NCI-H524 treated with DMSO at 0.1 percent for 48 hours (cell line): ENCODE measurements at regions not wholly inside any gene's neighbourhood (a gene's known extent, or its start where the extent isn't known, plus 50 kb on each side); places are given as distances from the start of the nearest gene placed in this dataset.
"Not testable (repeated sequence)": the region's sequence is repeated elsewhere in the genome, so short reads cannot be mapped to it uniquely, and the experiment has no call there.

Source experiments
- DNase-seq: peaks from one replicate; lab custom pipeline; 2025; lab: John Stamatoyannopoulos, UW

DNA sequence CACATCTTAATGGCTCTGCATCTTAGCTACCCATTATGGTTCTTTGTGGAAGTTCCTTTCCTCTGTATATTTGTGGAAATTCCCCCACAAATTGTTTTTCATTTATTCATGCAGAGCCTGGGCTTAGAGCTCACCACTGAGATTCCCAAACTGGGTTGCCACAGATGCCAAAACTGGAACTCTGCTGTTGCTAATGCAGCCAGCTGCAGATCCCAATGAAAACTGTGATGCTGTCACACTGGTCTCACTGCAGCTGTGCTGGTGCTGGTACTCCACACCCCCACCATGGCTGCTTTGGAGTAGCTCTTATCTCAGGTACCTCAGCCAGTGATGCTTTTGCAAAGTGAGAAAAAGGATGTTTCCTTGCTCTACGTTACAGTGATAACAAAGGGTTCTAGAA is 87.7 kb downstream of the DCK start:
- DNase-seq: no peak

DNA sequence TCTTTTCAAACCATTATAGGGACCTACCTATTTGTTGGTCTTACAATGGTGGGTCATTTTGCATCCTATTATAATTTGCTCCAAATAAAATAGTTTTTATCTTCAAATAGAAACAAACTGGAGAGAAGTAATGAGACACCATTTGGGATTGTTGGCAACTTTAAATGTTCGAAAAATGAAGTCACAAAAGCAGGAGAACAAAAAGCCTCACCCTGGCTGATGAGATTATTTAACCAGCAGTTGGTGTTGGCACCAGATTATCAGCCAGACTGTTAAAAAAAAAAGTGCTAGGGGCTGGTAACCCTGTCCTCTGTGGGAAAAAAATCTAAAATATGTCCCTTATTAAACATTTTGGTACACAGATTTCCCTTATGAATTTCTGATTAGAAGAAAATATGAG is 100.3 kb downstream of the DCK start:
- no peak for DNase-seq

- DNase-seq: no peak
These were observed 100.8 kb downstream of the DCK start for GRCh38 chr4:71094201-71094600.

DNA sequence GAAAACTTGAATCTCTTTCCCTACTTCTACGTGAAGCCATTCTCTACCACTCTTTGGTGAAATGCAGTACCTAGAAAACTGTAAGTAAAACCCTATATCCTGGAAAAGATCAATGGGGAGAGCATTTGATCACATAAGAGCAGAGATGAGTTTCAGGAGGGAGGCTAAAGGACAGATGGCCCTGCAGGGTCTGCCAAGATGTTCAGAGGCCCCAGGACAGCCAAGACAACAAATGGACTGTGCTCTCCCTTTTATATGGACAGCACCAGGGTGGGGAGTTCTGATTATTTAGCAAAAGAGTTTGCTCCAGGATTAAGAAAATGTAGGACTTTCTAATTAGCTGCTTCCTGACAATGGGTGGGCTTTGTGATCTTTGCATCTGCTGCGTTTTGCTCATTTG is 101.7 kb downstream of the DCK start:
- no peak for DNase-seq

DNA sequence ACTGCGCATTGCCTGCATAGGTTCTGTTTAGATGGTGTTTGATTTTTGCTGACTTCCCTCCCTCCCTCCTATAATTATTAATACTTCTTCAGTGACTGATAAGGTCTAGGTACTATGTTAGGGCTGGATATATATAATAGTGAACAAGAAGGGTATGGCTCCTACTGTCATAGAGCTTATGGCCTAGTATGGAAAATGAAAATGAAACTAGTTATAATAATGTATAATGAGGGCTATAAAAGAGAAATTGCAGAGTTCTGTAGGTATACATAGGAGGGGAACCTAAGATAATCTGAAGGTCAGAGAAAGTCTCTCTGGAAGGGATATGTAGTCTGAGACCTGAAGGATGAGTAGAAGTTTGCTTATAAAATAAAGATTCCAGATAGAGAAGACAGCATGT is 102.1 kb downstream of the DCK start:
- DNase-seq: no peak

DNA sequence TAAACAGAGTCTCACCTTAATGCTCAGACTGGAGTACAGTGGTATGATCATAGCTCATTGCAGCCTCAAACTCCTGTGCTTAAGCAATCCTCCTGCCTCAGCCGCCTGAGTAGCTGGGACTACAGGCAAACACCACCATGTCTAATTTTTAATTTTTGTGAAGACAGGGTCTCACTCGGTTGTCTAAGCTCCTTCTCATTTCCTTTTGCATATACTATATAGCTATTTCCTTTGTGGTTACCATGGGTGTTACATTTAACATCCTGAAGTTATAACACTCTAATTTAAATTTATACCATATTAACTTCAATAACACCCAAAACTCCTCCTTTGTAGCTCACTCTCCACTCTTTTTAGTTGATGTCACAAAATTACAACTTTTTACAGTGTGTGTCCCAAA is 114.3 kb downstream of the DCK start:
- DNase-seq: no peak

DNA sequence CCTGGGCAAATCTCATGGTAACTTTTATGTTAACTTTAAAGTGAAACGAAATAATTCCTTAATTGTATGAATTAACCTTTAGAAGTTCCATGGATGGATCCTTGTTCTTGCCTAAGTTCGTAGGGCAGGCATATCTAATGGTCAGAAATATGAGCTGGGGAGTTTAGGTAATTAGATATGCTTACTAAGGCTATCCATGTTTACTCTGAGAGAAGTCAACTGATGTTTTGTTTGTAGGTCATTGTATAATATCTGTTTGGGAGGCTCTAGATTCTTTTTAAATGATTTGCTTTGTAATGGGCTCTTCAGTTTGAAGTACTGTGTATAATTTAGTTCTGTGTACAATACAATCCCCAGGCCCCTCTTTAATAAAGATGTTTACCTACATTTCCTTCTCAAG is 117.0 kb downstream of the DCK start:
- no peak for DNase-seq

GRCh38 chr4:71111133-71111532 is 117.7 kb downstream of the DCK start:
- not testable (repeated sequence) for DNase-seq

GRCh38 chr4:71113294-71113693 is 119.8 kb downstream of the DCK start:
- no peak for DNase-seq

DNA sequence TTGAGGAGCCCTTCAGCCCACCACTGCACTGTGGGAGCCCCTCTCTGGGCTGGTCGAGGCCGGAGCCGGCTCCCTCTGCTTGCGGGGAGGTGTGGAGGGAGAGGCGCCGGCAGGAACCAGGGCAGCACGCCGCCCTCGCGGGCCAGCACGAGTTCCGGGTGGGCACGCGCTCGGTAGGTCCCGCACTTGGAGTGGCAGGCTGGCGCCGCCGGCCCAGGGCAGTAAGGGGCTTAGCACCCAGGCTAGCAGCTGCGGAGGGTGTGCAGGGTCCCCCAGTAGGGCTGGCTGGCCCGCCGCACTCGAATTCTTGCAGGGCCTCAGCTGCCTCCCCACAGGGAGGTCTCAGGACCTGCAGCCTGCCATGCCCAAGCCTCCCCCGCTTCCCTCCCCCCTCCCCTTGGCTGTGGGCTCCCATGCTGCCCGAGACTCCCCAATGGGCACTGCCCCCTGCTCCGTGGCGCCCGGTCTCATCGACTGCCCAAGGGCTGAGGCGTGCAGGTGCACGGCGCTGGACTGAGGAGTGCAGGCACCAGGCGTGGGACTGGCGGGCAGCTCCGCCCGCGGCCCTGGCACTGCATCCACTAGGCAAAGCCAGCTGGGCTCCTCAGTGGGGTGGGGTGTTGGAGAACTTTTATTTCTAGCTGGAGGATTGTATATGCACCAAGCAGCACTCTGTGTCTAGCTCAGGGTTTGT is 127.5 kb downstream of the DCK start:
- DNase-seq: no peak

- no peak for DNase-seq
These were observed 130.5 kb downstream of the DCK start for GRCh38 chr4:71123951-71124350.

GRCh38 chr4:71125137-71125536 is 131.7 kb downstream of the DCK start:
- no peak for DNase-seq

- DNase-seq: no peak
These were observed 133.3 kb downstream of the DCK start for GRCh38 chr4:71126719-71127118.

GRCh38 chr4:71130827-71131603 is 137.6 kb downstream of the DCK start:
- no peak for DNase-seq

GRCh38 chr4:71132486-71132885 is 139.0 kb downstream of the DCK start:
- no peak for DNase-seq

- no peak for DNase-seq
These were observed 140.0 kb downstream of the DCK start for GRCh38 chr4:71133491-71133890.

GRCh38 chr4:71136071-71136470 is 142.6 kb downstream of the DCK start:
- DNase-seq: no peak

GRCh38 chr4:71138007-71138615 is 144.7 kb downstream of the DCK start:
- no peak for DNase-seq

GRCh38 chr4:71140563-71140962 is 147.1 kb downstream of the DCK start:
- no peak for DNase-seq

DNA sequence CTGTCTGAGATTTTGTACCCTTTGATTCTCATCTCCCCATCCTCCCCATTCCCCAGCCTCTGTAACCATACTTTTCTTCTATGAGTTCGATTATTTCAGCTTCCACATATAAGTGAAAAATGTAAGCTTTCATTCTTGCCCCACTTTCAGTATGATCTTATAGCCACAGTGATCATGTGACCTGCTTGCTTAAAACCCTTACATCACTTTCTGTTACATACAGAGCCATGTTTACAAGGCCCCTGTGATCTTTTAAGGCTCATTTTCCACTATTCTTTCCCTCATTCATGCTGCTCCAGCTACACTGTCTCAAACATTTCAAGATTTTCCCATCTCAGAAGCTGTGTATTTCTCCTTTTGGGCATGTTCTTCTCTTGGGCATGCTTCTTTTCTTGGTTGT is 147.7 kb downstream of the DCK start:
- no peak for DNase-seq

DNA sequence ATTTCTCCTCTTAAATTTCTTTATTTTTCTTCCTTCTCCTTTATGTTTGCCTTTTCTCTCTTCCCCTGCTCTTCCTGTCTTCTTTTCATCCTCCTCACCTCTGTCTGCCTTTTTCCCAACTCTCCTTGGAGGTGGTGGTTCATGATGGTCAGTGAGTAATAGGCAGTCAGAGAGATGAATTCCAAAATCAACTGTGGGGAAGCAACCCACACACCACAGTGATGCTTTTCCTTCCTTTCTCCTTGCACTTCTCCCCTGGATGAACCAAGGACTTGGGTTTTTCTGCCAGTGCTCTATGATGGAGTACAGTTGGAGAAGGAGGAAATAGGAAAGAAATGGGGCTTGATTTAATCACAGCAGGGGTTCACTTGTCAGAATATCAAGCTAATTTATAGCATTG is 153.8 kb downstream of the DCK start:
- DNase-seq: no peak

DNA sequence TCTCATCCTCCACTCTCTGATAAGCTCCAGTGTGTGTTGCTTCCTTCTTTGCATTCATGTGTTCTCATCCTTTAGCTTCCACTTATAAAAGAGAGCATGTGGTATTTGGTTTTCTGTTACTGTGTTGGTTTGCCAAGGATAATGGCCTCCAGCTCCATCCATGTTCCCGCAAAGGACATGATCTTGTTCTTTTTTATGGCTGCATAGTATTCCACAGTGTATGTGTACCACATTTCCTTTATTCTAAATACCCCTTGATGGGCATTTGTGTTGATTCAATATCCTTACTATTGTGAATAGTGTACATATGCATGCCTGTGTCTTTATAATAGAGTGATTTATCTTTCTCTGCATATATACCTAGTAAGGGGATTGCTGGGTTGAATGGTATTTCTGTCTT is 155.1 kb downstream of the DCK start:
- no peak for DNase-seq

DNA sequence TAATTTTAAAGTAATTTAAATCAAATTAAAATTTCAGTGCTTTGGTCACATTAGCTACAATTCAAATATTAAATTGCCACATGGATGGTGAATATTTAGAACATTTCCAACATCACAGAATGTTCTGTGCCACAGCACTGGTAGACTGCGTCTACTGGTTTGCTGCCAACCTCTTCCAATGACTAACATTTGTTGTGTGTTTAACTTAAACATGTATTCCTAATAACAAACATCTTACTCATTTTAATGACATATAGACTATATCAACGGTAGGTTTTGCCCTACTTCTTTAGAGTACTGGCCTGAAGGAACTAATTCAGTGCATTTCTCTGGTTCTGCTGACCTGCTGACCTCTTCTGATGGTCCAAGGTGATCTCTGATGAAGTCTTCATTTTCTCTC is 157.6 kb downstream of the DCK start:
- no peak for DNase-seq
